Osteoblast (primary cell): ENCODE measurements at regions not wholly inside any gene's neighbourhood (a gene's known extent, or its start where the extent isn't known, plus 50 kb on each side); places are given as distances from the start of the nearest gene placed in this dataset.

Experiments used
- DNase-seq: peaks from one replicate; pipeline ENCODE4 v3.0.0; 2011; ENCODE audit warnings: low spot score, mixed read lengths; ENCODE audit not compliant: insufficient read length; ENCODE audit errors: missing footprints
- H2AFZ ChIP-seq: 2 replicates; pipeline ENCODE4 v1.6.0; 2011; ENCODE audit warnings: mild to moderate bottlenecking, low read length
- H3K27ac ChIP-seq: 2 replicates; pipeline ENCODE4 v1.5.1; 2011; ENCODE audit warnings: mild to moderate bottlenecking, low read depth, low read length, moderate library complexity
- H3K27me3 ChIP-seq: 2 replicates; pipeline ENCODE4 v1.6.0; 2012; ENCODE audit warnings: mild to moderate bottlenecking, control low read depth, inconsistent platforms, low read length, moderate library complexity; ENCODE audit not compliant: insufficient read depth
- H3K36me3 ChIP-seq: 2 replicates; pipeline ENCODE4 v1.5.1; 2011; ENCODE audit warnings: mild to moderate bottlenecking, low read length, control low read depth, moderate library complexity; ENCODE audit not compliant: insufficient read depth
- H3K4me1 ChIP-seq: 2 replicates; pipeline ENCODE4 v1.5.1; 2011; ENCODE audit warnings: mild to moderate bottlenecking, low read length, control low read depth, moderate library complexity; ENCODE audit not compliant: insufficient read depth
- H3K4me2 ChIP-seq: 2 replicates; pipeline ENCODE4 v1.6.0; 2011; ENCODE audit warnings: mild to moderate bottlenecking, low read length; ENCODE audit not compliant: insufficient read depth
- H3K4me3 ChIP-seq: fragments of 200-600 bp; sonication (generic); 3 replicates; pipeline ENCODE4 v1.5.1; 2012; ENCODE audit warnings: mild to moderate bottlenecking, low read length, inconsistent platforms; ENCODE audit not compliant: insufficient read depth
- H3K79me2 ChIP-seq: 2 replicates; pipeline ENCODE4 v1.6.0; 2012; ENCODE audit warnings: mild to moderate bottlenecking, low read length, control low read depth, inconsistent platforms; ENCODE audit not compliant: insufficient read depth
- H3K9me3 ChIP-seq: 2 replicates; pipeline ENCODE4 v1.5.1; 2011; ENCODE audit warnings: low read depth, low read length, control low read depth
- H4K20me1 ChIP-seq: 2 replicates; pipeline ENCODE4 v1.6.0; 2012; ENCODE audit warnings: mild to moderate bottlenecking, low read length, control low read depth; ENCODE audit not compliant: insufficient read depth
- CTCF ChIP-seq: IDR thresholded peaks from 2 replicates; pipeline ENCODE4 v1.5.1; 2011; ENCODE audit warnings: mild to moderate bottlenecking, low read depth, low read length, moderate library complexity; ENCODE audit errors: extremely low read depth

GRCh38 chr6:138571585-138572166, 72.4 kb upstream of the NHSL1 start:
- H3K4me3 ChIP-seq, result peak overlapping the region; percentile 73
- peaks cover 11% of the 10 kb centered on the region for H3K79me2 ChIP-seq
- no peaks in the 10 kb centered on the region for H4K20me1 ChIP-seq
- H3K9me3 ChIP-seq, result no peaks in the 10 kb centered on the region
- H3K27ac ChIP-seq, result peak overlapping the region; percentile 57
- no peaks in the 10 kb centered on the region for H3K27me3 ChIP-seq
- TF ChIP-seq CTCF, result no peak
- DNase-seq, result no peak
- no peaks in the 10 kb centered on the region for H3K36me3 ChIP-seq
- H3K4me1 ChIP-seq, result peaks cover 14% of the 10 kb centered on the region
- peak overlapping the region; percentile 85 for H2AFZ ChIP-seq
- H3K4me2 ChIP-seq, result peak overlapping the region; percentile 97

DNA sequence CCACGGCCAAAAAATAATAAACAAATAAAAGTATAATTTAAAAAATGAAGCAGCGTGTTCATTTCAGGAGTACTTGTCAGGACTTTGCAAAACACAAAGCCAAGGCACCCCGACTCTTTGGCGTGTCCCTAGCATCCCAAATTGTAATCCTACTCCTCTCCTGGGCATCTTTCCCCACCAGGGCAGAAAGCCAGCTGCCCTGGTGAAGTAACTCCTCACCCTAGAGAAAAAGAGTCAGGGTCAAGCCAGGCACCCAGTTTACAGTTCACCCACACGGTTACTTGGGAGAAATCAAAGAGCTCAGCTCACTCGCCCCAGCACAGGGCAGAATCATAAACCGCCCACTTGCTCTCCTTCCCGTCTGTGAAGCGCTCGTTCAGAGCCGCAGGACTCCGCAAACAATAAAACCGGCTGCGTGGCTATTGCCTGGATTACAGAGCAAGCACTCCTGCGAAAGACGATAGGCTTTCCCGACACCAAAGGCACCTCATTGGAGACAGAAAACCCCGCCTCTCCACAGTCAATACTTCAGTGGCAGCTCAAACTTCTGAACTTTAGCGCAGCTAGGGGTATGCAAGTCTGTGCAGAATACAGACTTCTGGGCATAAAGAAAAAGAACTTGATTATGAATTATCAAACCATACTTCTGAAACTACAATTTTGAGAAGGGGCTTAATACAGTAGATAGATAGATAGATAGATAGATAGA, 73.0 kb upstream of the NHSL1 start:
- no peaks in the 10 kb centered on the region for H3K36me3 ChIP-seq
- no peak for TF ChIP-seq CTCF
- H3K9me3 ChIP-seq, result no peaks in the 10 kb centered on the region
- H2AFZ ChIP-seq, result peak overlapping the region; percentile 85
- peak overlapping the region; percentile 57 for H3K27ac ChIP-seq
- no peaks in the 10 kb centered on the region for H3K27me3 ChIP-seq
- peaks cover 11% of the 10 kb centered on the region for H3K79me2 ChIP-seq
- peak; percentile 83 for DNase-seq
- peak overlapping the region; percentile 97 for H3K4me2 ChIP-seq
- H4K20me1 ChIP-seq, result no peaks in the 10 kb centered on the region
- H3K4me1 ChIP-seq, result peaks cover 14% of the 10 kb centered on the region
- H3K4me3 ChIP-seq, result peak overlapping the region; percentile 73

- Histone ChIP-seq H3K36me3 (no peaks in the 10 kb centered on the region), H3K4me2 (peak overlapping the region; percentile 97), H2AFZ (no peak overlapping the region), H3K27me3 (no peaks in the 10 kb centered on the region), H3K4me1 (peaks cover 16% of the 10 kb centered on the region), H3K79me2 (peaks cover 11% of the 10 kb centered on the region), H3K9me3 (no peaks in the 10 kb centered on the region), H4K20me1 (no peaks in the 10 kb centered on the region), H3K27ac (no peak overlapping the region), H3K4me3 (no peak overlapping the region)
- no peak for DNase-seq
- TF ChIP-seq CTCF, result no peak
Observed at GRCh38 chr6:138572885-138573284, 73.6 kb upstream of the NHSL1 start.

DNA sequence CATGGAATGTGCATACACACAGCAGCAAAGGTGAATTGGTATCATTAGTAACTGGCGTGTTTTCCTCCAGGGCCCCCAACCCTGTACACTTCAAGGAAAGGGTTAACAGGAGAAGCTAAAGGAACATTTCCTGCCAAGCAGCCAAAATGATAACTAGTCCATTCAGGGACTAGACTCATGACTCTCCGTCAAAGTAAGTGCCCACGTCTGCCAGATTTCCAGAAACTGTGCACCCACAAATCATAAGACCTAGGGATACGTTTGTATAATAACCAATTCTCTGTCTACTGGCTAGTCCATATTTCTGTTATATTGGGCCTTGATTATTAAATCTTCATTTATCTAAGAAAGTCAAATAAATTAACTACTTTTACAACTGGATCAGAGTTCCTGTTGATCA, 76.0 kb upstream of the NHSL1 start:
- Histone ChIP-seq H3K4me3 (no peak overlapping the region), H3K79me2 (peaks cover 5% of the 10 kb centered on the region), H3K4me2 (no peak overlapping the region), H3K27ac (no peak overlapping the region), H3K9me3 (no peaks in the 10 kb centered on the region), H4K20me1 (no peaks in the 10 kb centered on the region), H3K27me3 (no peaks in the 10 kb centered on the region), H3K36me3 (no peaks in the 10 kb centered on the region), H2AFZ (no peak overlapping the region), H3K4me1 (peaks cover 16% of the 10 kb centered on the region)
- TF ChIP-seq CTCF, result no peak
- no peak for DNase-seq
